ENCODE measurements at regions not wholly inside any gene's neighbourhood (a gene's known extent, or its start where the extent isn't known, plus 50 kb on each side); places are given as distances from the start of the nearest gene placed in this dataset.

GRCh38 chr6:56720882-56721281 is 78.2 kb upstream of the DST start:
- no peak for TF ChIP-seq CTCF (conservative IDR thresholded peaks at IDR 0.05 in 1 of 2, IDR thresholded peaks at IDR 0.05 in 1 of 2; ENCODE audit: extremely low read depth in 1 of 2, insufficient read depth in 1 of 2, low read depth in 1 of 2, low read length in 2 of 2)
- no peak for TF ChIP-seq EZH2 (IDR thresholded peaks at IDR 0.05; ENCODE audit: borderline replicate concordance, low read length)
